HL-60 (cell line): ENCODE measurements at regions not wholly inside any gene's neighbourhood (a gene's known extent, or its start where the extent isn't known, plus 50 kb on each side); places are given as distances from the start of the nearest gene placed in this dataset.

Source experiments
- DNase-seq, 2 experiments: peaks; one replicate each; pipeline ENCODE4 v3.0.0-alpha.2; 2010 to 2020; ENCODE audit warnings: low read depth in 1 of 2, low spot score in 1 of 2
- H3K27ac ChIP-seq: fragments of 250-450 bp; sonication (Bioruptor Pico); replicated peaks from 2 replicates; pipeline ENCODE4 v1.5.1; 2020; ENCODE audit warnings: mild to moderate bottlenecking, moderate library complexity
- H3K27me3 ChIP-seq: fragments of 250-450 bp; sonication (Bioruptor Pico); 2 replicates; pipeline ENCODE4 v1.5.1; 2021; ENCODE audit warnings: mild to moderate bottlenecking, moderate library complexity; ENCODE audit not compliant: insufficient read depth, poor library complexity, severe bottlenecking
- H3K4me3 ChIP-seq: replicated peaks from 2 replicates; pipeline ENCODE4 v1.5.1; 2011; ENCODE audit warnings: mild to moderate bottlenecking, control low read depth, low read length; ENCODE audit not compliant: insufficient read depth
- GABPA ChIP-seq: IDR thresholded peaks from 2 replicates; pipeline ENCODE4 v1.6.1; 2012; ENCODE audit warnings: low read depth
- POLR2AphosphoS5 ChIP-seq: IDR thresholded peaks from 2 replicates; pipeline ENCODE4 v1.6.1; 2012; ENCODE audit warnings: low read depth
- SPI1 ChIP-seq: IDR thresholded peaks from 2 replicates; pipeline ENCODE4 v1.6.1; 2012; ENCODE audit warnings: low read depth, mild to moderate bottlenecking, borderline replicate concordance
- TF ChIP-seq, protein P1 (sequence below): IDR thresholded peaks from 2 replicates; pipeline ENCODE4 v1.6.1; 2012; ENCODE audit warnings: low read depth; ENCODE audit not compliant: insufficient replicate concordance
- TF ChIP-seq, protein P2 (sequence below): IDR thresholded peaks from one replicate; pipeline ENCODE4 v1.5.1; 2011; ENCODE audit warnings: low read length, control low read depth, inconsistent platforms; ENCODE audit not compliant: insufficient read depth

GRCh38 chr11:115556984-115557383 lies 52.8 kb upstream of the CADM1 start:
- Histone ChIP-seq H3K4me3 (no peak overlapping the region), H3K27ac (no peak overlapping the region), H3K27me3 (no peaks in the 10 kb centered on the region)
- DNase-seq: no peak
- TF ChIP-seq POLR2AphosphoS5: no peak
- no peak for TF ChIP-seq SPI1
- TF ChIP-seq, protein P1, sequence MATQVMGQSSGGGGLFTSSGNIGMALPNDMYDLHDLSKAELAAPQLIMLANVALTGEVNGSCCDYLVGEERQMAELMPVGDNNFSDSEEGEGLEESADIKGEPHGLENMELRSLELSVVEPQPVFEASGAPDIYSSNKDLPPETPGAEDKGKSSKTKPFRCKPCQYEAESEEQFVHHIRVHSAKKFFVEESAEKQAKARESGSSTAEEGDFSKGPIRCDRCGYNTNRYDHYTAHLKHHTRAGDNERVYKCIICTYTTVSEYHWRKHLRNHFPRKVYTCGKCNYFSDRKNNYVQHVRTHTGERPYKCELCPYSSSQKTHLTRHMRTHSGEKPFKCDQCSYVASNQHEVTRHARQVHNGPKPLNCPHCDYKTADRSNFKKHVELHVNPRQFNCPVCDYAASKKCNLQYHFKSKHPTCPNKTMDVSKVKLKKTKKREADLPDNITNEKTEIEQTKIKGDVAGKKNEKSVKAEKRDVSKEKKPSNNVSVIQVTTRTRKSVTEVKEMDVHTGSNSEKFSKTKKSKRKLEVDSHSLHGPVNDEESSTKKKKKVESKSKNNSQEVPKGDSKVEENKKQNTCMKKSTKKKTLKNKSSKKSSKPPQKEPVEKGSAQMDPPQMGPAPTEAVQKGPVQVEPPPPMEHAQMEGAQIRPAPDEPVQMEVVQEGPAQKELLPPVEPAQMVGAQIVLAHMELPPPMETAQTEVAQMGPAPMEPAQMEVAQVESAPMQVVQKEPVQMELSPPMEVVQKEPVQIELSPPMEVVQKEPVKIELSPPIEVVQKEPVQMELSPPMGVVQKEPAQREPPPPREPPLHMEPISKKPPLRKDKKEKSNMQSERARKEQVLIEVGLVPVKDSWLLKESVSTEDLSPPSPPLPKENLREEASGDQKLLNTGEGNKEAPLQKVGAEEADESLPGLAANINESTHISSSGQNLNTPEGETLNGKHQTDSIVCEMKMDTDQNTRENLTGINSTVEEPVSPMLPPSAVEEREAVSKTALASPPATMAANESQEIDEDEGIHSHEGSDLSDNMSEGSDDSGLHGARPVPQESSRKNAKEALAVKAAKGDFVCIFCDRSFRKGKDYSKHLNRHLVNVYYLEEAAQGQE: no peak
- TF ChIP-seq GABPA: no peak
- TF ChIP-seq, protein P2, sequence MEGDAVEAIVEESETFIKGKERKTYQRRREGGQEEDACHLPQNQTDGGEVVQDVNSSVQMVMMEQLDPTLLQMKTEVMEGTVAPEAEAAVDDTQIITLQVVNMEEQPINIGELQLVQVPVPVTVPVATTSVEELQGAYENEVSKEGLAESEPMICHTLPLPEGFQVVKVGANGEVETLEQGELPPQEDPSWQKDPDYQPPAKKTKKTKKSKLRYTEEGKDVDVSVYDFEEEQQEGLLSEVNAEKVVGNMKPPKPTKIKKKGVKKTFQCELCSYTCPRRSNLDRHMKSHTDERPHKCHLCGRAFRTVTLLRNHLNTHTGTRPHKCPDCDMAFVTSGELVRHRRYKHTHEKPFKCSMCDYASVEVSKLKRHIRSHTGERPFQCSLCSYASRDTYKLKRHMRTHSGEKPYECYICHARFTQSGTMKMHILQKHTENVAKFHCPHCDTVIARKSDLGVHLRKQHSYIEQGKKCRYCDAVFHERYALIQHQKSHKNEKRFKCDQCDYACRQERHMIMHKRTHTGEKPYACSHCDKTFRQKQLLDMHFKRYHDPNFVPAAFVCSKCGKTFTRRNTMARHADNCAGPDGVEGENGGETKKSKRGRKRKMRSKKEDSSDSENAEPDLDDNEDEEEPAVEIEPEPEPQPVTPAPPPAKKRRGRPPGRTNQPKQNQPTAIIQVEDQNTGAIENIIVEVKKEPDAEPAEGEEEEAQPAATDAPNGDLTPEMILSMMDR: no peak

DNA sequence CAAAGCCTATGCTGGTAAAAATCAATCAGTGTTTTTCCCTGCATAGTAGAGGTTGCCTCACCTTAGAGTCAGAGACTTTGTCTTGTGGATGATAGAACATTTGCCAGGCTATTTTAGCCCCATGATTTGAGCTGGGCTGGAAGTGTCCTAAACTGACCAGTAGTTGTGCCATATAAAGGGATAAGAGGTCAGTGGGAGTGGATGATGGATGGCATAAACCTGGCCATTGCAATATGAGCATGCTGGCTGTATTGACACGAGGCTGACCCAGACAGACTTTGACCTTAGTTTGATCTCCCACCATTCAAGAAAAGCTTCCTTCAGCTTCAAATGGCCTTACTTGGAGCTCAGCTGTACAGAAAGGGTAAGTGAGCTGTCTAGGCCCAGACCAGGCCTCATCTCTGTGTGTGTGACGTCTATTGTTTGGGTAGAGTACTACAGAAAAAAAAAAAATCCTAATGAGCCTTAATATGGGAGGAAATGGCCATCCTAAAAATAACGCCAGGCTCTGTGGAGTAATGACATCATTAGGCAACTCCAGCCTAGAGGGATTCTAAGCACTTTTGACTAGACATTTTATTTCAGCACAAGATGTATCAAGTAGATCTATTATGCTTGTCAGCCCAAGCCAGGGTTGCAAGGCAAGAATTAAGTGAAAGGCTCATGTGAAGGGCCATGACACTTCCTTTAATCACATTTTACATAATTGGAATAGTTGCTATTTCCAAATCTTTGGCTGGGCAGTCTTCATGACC lies 51.3 kb upstream of the CADM1 start:
- H3K27me3 ChIP-seq: no peaks in the 10 kb centered on the region
- DNase-seq: no peak
- no peak overlapping the region for H3K27ac ChIP-seq
- TF ChIP-seq, protein P1: no peak
- TF ChIP-seq, protein P2: no peak
- no peak overlapping the region for H3K4me3 ChIP-seq
